ENCODE measurements at regions not wholly inside any gene's neighbourhood (a gene's known extent, or its start where the extent isn't known, plus 50 kb on each side); places are given as distances from the start of the nearest gene placed in this dataset.

DNA sequence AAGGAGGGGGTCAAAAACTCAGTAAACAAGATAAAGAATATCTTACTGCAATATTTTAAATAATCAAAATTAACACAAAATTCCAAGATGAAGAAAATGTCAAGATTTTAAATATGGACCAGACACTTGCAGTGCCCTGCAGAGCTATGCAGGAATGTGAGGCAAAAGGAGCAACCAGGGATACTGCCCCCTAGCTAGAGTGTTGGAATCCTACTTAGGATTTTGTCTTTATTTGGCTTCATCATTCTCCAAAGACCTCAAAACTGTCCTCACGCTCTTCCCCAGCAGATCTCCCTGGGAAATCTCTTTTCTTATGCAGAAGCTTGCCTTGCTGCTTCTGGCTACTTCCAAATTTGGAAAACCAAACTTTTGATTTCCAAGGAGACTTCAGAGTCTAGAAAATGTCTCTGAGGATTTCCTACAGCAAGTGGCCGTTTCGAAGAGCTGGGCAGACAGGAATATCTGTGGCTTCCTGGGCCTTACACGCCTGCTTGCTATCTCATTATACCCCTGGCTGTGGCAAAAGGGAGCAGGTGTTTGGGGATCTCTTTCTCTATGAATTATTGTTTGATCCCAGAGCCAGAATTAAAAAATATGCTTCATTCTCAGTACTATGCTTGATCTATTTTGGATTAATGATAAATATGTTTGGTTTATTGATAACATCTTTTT is 232.2 kb upstream of the BMPER start:
- Histone ChIP-seq H3K27me3 (ENCODE audit: insufficient read depth, low read depth, severe bottlenecking) (no peaks in the 10 kb centered on the region), H3K36me3 (no peaks in the 10 kb centered on the region), H3K9me3 (ENCODE audit: severe bottlenecking) (no peaks in the 10 kb centered on the region), H3K27ac (no peak overlapping the region), H3K4me3 (ENCODE audit: low read depth, low read length) (no peak overlapping the region)
- DNase-seq, result no peak
- no peak for TF ChIP-seq CTCF (IDR thresholded peaks at IDR 0.05; ENCODE audit: low read depth, low read length)

- Histone ChIP-seq H3K27me3 (ENCODE audit: insufficient read depth, low read depth, severe bottlenecking) (no peaks in the 10 kb centered on the region), H3K27ac (no peak overlapping the region), H3K36me3 (no peaks in the 10 kb centered on the region), H3K9me3 (ENCODE audit: severe bottlenecking) (no peaks in the 10 kb centered on the region), H3K4me3 (ENCODE audit: low read depth, low read length) (no peak overlapping the region)
- no peak for DNase-seq
- no peak for TF ChIP-seq CTCF (IDR thresholded peaks at IDR 0.05; ENCODE audit: low read depth, low read length)
These were observed 230.4 kb upstream of the BMPER start for GRCh38 chr7:33674804-33675411.

DNA sequence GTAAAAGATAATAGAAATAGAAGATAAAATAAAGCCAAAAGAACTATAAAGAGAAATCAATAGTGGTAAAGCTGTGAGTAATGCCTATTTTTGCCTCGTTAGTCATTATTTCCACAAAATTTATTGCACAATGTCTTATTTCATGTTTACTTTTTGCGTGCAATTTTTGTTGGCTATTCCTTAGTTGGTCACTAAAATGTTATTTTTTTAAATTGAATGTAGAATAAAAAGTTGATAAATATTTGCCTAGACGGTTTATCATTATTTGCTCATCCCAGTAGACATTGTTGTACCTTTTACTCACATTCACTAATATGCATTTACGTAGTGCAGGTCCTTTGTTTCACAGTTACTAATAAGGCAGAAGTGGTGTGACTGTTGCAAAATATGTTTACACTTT is 227.8 kb upstream of the BMPER start:
- Histone ChIP-seq H3K27ac (no peak overlapping the region), H3K4me3 (ENCODE audit: low read depth, low read length) (no peak overlapping the region), H3K36me3 (no peaks in the 10 kb centered on the region), H3K27me3 (ENCODE audit: insufficient read depth, low read depth, severe bottlenecking) (no peaks in the 10 kb centered on the region), H3K9me3 (ENCODE audit: severe bottlenecking) (no peaks in the 10 kb centered on the region)
- no peak for DNase-seq
- no peak for TF ChIP-seq CTCF (IDR thresholded peaks at IDR 0.05; ENCODE audit: low read depth, low read length)

GRCh38 chr7:33678569-33679335 is 226.6 kb upstream of the BMPER start:
- Histone ChIP-seq H3K9me3 (ENCODE audit: severe bottlenecking) (no peaks in the 10 kb centered on the region), H3K36me3 (no peaks in the 10 kb centered on the region), H3K27ac (no peak overlapping the region), H3K4me3 (ENCODE audit: low read depth, low read length) (no peak overlapping the region), H3K27me3 (ENCODE audit: insufficient read depth, low read depth, severe bottlenecking) (no peaks in the 10 kb centered on the region)
- TF ChIP-seq CTCF (IDR thresholded peaks at IDR 0.05; ENCODE audit: low read depth, low read length), result no peak
- no peak for DNase-seq

DNA sequence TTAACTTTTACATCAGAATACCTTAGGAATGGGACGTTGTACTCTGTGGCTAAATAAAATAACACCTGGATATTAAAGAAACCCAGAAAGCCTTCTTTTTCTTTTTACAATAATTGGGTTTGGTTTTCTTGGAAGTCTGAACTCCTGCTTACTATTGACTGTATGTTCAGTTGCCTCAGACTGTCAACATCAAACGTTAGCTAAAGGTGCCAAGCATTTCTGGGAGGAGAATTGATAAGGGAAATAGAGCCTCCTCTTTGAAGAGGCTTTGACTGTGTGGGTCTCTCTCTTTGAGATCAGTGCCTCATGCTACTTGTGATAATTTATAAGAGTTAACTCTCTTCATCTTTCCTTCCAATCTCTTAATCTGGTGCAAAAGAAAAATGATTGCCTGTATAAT is 224.7 kb upstream of the BMPER start:
- TF ChIP-seq CTCF (IDR thresholded peaks at IDR 0.05; ENCODE audit: low read depth, low read length), result no peak
- no peak overlapping the region for H3K27ac ChIP-seq
- DNase-seq, result no peak
- H3K9me3 ChIP-seq (ENCODE audit: severe bottlenecking), result no peaks in the 10 kb centered on the region
- no peak overlapping the region for H3K4me3 ChIP-seq (ENCODE audit: low read depth, low read length)
- H3K27me3 ChIP-seq (ENCODE audit: insufficient read depth, low read depth, severe bottlenecking), result no peaks in the 10 kb centered on the region
- H3K36me3 ChIP-seq, result no peaks in the 10 kb centered on the region
